ENCODE measurements at regions not wholly inside any gene's neighbourhood (a gene's known extent, or its start where the extent isn't known, plus 50 kb on each side); places are given as distances from the start of the nearest gene placed in this dataset.

DNA sequence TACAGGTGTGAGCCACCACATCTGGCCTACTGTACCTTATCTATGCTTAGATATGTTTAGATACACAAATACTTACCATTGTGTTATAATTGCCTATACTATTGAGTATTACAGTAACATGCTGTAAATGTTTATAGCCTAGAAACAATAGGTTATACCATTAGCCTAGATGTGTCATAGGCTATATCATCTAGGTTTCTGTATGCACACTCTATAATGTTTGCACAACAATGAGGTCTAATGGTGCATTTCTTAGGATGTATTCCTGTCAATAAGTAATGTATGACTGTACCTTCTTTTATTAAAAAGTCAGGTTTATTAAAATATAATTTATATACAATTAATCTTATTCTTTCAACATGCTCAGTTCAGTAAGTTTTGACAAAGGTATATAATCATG, 683.1 kb downstream of the LRRC70 start:
- TF ChIP-seq, protein P1, sequence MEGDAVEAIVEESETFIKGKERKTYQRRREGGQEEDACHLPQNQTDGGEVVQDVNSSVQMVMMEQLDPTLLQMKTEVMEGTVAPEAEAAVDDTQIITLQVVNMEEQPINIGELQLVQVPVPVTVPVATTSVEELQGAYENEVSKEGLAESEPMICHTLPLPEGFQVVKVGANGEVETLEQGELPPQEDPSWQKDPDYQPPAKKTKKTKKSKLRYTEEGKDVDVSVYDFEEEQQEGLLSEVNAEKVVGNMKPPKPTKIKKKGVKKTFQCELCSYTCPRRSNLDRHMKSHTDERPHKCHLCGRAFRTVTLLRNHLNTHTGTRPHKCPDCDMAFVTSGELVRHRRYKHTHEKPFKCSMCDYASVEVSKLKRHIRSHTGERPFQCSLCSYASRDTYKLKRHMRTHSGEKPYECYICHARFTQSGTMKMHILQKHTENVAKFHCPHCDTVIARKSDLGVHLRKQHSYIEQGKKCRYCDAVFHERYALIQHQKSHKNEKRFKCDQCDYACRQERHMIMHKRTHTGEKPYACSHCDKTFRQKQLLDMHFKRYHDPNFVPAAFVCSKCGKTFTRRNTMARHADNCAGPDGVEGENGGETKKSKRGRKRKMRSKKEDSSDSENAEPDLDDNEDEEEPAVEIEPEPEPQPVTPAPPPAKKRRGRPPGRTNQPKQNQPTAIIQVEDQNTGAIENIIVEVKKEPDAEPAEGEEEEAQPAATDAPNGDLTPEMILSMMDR (IDR thresholded peaks at IDR 0.05), result no peak
- TF ChIP-seq POLR2A (IDR thresholded peaks at IDR 0.05), result no peak

Measured in Peyer's patch (tissue), 4 donors.